H1 (cell line): ENCODE measurements at regions not wholly inside any gene's neighbourhood (a gene's known extent, or its start where the extent isn't known, plus 50 kb on each side); places are given as distances from the start of the nearest gene placed in this dataset.

Experiments
- ASH2L ChIP-seq: fragments of 200-600, 300-600 bp; sonication (generic); IDR thresholded peaks from one replicate; pipeline ENCODE4 v1.7.1; 2017; ENCODE audit warnings: low read length
- ATF3 ChIP-seq: IDR thresholded peaks from 2 replicates; pipeline ENCODE4 v1.6.1; 2011; ENCODE audit warnings: low read depth, mild to moderate bottlenecking, low read length; ENCODE audit not compliant: insufficient read depth
- CTCF ChIP-seq, 3 experiments: IDR thresholded peaks; 1 replicate in 2 of 3; 2 replicates in 1 of 3; pipeline versions ENCODE4 v1.5.1 to v1.6.1; 2011; ENCODE audit warnings: low read length in 3 of 3, mild to moderate bottlenecking in 3 of 3, inconsistent platforms in 2 of 3, low read depth in 1 of 3, moderate library complexity in 1 of 3; ENCODE audit not compliant: insufficient read depth in 1 of 3; ENCODE audit errors: control extremely low read depth in 1 of 3
- EP300 ChIP-seq, 2 experiments: IDR thresholded peaks; 1 replicate in 1 of 2; 2 replicates in 1 of 2; pipeline ENCODE4 v1.6.1; 2011 to 2012; ENCODE audit warnings: low read depth in 2 of 2, low read length in 2 of 2, mild to moderate bottlenecking in 2 of 2, borderline replicate concordance in 1 of 2, inconsistent platforms in 1 of 2, moderate library complexity in 1 of 2
- EZH2 ChIP-seq: fragments of 200-600 bp; sonication (generic); IDR thresholded peaks from 2 replicates; pipeline ENCODE4 v1.7.1; 2012; ENCODE audit warnings: low read depth, mild to moderate bottlenecking, moderate library complexity, low read length, inconsistent platforms; ENCODE audit not compliant: severe bottlenecking
- JUN ChIP-seq: IDR thresholded peaks from 2 replicates; pipeline ENCODE4 v1.6.1; 2011; ENCODE audit warnings: low read depth, mild to moderate bottlenecking, improper control_type of control experiment, low read length
- JUND ChIP-seq: IDR thresholded peaks from 2 replicates; pipeline ENCODE4 v1.6.1; 2011; ENCODE audit warnings: mild to moderate bottlenecking, improper control_type of control experiment, low read length
- KDM1A ChIP-seq: fragments of 200-600, 300-600 bp; sonication (generic); IDR thresholded peaks from 2 replicates; pipeline ENCODE4 v1.7.1; 2016; ENCODE audit warnings: mild to moderate bottlenecking, low read length, borderline replicate concordance
- POLR2A ChIP-seq, 2 experiments: IDR thresholded peaks; 1 replicate in 1 of 2; 2 replicates in 1 of 2; pipeline ENCODE4 v1.6.1; 2011; ENCODE audit warnings: low read depth in 2 of 2, low read length in 2 of 2, mild to moderate bottlenecking in 2 of 2; ENCODE audit errors: control extremely low read depth in 1 of 2
- POLR2AphosphoS5 ChIP-seq: IDR thresholded peaks from 2 replicates; pipeline ENCODE4 v1.6.1; 2011; ENCODE audit warnings: low read depth, low read length
- TAF1 ChIP-seq: IDR thresholded peaks from 2 replicates; pipeline ENCODE4 v1.6.1; 2011; ENCODE audit warnings: mild to moderate bottlenecking, low read depth, low read length
- TCF12 ChIP-seq: IDR thresholded peaks from 2 replicates; pipeline ENCODE4 v1.6.1; 2011; ENCODE audit warnings: low read depth, mild to moderate bottlenecking, low read length
- TEAD4 ChIP-seq: IDR thresholded peaks from 2 replicates; pipeline ENCODE4 v1.6.1; 2012; ENCODE audit warnings: low read depth, low read length, inconsistent platforms, mixed read lengths
- YY1 ChIP-seq: IDR thresholded peaks from 2 replicates; pipeline ENCODE4 v1.6.1; 2011; ENCODE audit warnings: low read depth, mild to moderate bottlenecking, low read length

GRCh38 chr1:105678334-105678733 lies 1378.1 kb upstream of the PRMT6 start:
- TF ChIP-seq TAF1 (no peak), TCF12 (no peak), CTCF (IDR thresholded peaks at IDR 0.05; ENCODE audit: control extremely low read depth in 1 of 3, insufficient read depth in 1 of 3, low read depth in 1 of 3, low read length in 3 of 3) (no peak), TEAD4 (no peak), JUN (no peak), ATF3 (no peak), POLR2A (IDR thresholded peaks at IDR 0.05; ENCODE audit: control extremely low read depth in 1 of 2, low read depth in 2 of 2, low read length in 2 of 2) (no peak), EP300 (IDR thresholded peaks at IDR 0.05; ENCODE audit: borderline replicate concordance in 1 of 2, low read depth in 2 of 2, low read length in 2 of 2) (no peak), EZH2 (no peak), ASH2L (no peak), POLR2AphosphoS5 (no peak), JUND (no peak), KDM1A (no peak), YY1 (no peak)
